HG03280 (cell line): ENCODE measurements at regions not wholly inside any gene's neighbourhood (a gene's known extent, or its start where the extent isn't known, plus 50 kb on each side); places are given as distances from the start of the nearest gene placed in this dataset.

Experiments
- ATAC-seq: cut with Tn5 transposase; IDR thresholded peaks from one replicate; pipeline ENCODE4 v1.9.1; 2021; ENCODE audit warnings: mild to moderate bottlenecking, moderate library complexity; ENCODE audit not compliant: unreplicated experiment

DNA sequence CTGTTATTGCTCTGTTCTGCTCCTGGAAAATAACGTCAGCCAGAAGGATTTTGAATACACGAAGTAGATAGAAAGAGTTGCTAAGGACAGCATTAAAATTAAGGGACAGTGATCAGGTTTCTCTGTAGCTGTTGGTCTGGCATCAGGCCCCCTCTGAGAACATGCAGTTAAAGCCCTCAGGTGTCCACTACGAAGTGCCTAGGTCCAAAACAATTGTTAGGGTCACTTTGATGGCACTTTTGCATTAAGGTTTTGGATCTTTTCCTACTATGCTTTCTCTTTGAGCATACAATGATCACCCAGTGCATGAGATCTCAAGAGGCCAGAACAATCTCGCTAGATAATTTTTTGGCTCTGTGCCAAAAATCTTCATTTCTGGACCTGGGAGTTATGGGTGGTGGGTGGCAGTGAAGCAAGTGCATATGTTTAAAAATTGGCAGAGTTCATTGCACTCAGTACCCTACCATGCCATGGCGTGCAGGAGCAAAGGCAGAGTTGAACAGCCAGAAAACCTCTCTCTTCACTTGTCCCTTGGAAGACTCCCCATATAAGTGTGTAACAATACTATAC, 797.6 kb downstream of the ROBO2 start:
- no peak for ATAC-seq

GRCh38 chr3:77859156-77859555, 819.3 kb downstream of the ROBO2 start:
- no peak for ATAC-seq

DNA sequence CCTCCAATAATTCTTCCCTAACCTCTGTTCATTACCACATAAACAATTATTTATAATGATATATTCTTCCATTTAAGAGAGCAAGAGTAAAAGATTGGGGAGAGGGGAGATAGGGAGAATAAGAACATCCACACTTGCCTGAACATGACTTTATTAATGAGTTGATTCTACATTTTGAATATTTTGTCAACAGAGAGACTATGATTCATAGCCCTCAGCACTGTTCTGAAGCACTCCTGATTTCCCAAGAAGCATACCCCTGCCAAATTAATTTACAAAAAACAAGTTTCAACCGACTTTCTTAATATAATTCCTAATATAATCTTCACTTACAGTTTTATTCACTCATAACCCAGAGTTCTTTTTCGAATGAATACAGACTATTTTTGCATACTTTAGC, 828.8 kb downstream of the ROBO2 start:
- no peak for ATAC-seq

GRCh38 chr3:77869423-77869822, 829.5 kb downstream of the ROBO2 start:
- no peak for ATAC-seq

- no peak for ATAC-seq
These were observed 831.5 kb downstream of the ROBO2 start for GRCh38 chr3:77871436-77871835.

- ATAC-seq: no peak
These were observed 833.7 kb downstream of the ROBO2 start for GRCh38 chr3:77873598-77873997.

- ATAC-seq: no peak
These were observed 845.5 kb downstream of the ROBO2 start for GRCh38 chr3:77885381-77885780.

DNA sequence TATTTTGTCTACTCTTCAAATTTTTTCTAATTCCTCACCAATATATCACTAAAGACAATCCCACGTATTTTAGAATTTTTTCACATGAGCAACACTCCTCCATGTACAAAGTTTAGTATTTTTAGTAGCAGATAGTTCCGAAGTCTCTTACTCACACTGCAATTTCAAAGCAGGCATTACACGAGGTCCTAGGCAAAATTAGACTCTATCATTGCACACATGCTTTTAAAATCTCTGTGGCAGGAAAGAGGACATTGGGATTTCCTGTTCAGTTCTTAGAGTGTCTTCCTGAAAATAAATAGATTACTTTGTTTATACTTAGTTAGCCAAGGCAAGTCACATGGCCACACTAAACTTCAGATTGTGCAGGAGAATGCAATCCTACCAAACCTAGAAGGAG, 847.7 kb downstream of the ROBO2 start:
- no peak for ATAC-seq

DNA sequence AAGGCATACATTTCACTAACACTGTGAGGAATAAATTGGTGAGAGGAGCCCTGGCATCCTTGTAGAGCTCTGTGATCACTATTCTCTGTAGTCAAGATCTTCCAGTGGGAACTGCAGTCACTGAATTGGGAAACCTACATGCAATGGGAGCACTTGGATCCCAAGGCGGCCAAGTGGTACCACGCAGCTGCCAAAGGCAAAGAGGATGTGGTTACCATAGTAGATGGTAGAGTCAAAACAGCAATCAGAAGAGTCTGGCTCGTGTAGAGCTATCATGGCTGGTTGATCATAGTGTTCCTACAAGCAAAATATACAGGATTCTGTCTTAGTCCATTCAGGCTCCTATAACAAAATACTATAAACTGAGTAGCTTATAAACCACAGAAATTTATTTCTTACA, 849.7 kb downstream of the ROBO2 start:
- no peak for ATAC-seq

- no peak for ATAC-seq
These were observed 858.7 kb downstream of the ROBO2 start for GRCh38 chr3:77898621-77899020.

DNA sequence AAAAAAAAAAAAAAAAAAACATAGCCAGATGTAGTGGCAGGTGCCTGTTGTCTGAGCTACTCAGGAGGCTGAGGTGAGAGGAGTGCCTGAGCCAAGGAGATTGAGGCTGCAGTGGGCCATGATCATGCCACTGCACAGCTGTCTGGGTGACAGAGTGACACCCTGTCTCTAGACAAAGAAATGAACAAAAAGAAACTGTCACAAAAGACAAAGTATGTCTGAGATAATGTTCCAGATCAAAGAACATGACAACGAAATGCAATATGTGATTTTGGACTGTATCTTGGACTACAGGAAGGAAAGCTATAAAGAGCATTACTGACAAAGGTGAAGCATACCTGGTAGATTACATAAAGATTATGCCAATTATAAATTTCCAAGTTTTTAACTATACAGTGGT, 862.8 kb downstream of the ROBO2 start:
- no peak for ATAC-seq

DNA sequence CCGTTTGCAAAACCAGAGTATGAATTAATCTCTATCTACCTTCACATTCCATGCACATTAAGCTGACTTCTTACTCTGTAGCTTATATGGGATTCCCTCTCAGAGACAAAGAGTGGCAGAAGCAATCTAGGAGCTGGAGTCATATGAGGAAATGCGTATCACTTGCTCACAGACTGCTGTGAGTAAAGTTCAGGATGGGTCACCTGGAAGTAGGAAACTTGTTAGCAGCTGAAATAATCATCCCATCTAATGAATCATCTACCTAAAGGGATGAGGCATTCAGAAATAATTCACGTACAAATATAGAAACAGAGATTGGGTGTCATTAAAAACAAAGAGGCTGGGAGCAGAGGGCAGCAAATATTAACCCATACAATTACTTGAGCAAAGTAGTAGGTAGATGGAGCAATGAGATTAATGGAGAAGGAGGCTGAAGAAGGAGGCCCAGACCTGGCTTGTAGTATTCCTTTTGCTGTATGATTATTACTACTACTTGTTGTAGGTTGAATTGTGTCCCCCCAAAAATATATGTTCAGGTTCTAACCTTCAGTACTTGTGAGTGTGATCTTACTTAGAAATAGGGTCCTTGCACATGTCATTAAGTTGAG, 866.3 kb downstream of the ROBO2 start:
- ATAC-seq: no peak

- no peak for ATAC-seq
These were observed 873.8 kb downstream of the ROBO2 start for GRCh38 chr3:77913524-77914174.

GRCh38 chr3:77915336-77915735, 875.4 kb downstream of the ROBO2 start:
- no peak for ATAC-seq

DNA sequence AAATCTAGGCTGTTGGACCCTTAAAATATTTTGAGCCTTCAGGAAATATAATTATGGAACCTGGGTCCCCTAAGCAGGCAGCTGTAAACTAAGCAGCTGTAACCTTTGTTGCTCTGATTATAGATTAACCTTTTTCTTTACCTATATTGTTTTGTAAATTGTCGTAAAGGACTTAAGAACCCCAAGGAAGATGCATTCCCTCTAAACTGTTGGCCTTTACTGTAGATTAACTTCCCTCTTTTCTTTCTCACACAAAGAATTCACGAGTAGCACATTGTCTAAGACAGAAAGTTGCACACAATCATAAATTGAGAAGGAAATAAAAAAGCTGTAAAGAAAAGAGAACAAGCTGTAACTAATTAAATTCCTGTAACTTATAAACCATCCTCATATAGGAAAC, 877.3 kb downstream of the ROBO2 start:
- no peak for ATAC-seq

- no peak for ATAC-seq
These were observed 879.3 kb downstream of the ROBO2 start for GRCh38 chr3:77919244-77919643.

GRCh38 chr3:77931255-77932009, 891.5 kb downstream of the ROBO2 start:
- ATAC-seq: no peak

DNA sequence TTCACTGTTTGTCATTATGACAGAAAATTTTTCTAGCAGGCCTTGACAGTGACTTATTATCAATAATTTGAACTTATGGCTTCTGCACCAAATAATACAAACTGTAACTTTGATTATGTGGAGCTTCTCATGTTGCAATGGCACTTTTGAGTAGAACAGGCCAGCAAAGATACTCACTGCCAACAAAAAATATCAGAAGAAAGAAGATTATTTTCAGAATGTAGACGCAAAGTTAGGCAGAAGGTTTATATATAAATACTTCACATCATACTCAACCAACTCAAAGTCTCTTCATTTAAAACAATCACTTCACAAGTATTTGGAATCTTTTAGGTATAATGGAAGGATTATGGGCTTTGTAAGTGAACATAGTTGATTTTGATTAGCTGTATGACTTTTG, 893.0 kb downstream of the ROBO2 start:
- no peak for ATAC-seq

GRCh38 chr3:77933926-77934325, 894.0 kb downstream of the ROBO2 start:
- no peak for ATAC-seq

DNA sequence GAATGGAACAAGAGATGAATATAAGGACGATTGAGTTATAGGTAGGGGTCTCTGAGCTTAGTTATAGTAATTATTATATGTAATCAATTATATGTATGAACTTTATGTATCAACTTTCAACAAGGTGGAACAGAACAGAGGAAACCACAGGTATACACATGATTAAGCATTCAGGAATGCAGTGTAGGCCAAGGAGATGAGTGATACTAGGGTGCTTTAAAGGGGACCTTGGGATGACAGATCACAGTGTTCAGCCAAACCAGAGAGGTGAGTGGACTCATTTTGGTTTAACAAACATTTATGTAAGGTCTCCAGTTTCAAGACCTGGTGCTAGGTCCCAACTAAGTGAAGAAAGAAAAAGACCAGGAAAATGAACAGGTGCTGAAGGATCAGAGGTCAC, 895.5 kb downstream of the ROBO2 start:
- ATAC-seq: no peak

DNA sequence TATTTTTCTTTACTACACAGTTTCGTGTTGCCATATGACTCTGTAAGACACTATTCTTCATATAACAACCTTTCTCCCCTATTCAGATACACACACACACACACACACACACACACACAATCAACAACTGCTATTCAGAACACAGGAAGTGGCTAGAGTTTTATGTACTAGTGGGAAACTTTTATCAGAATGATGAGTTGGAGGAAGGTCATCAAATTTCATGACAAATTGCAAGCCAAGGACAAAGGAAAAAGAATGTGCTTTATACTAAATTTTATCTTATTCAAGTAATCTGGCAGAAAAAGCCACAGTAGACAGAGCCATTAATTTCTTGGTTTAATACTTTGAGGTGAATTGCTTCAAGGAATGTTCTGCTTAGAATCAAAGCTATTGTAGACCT, 899.8 kb downstream of the ROBO2 start:
- ATAC-seq: no peak

DNA sequence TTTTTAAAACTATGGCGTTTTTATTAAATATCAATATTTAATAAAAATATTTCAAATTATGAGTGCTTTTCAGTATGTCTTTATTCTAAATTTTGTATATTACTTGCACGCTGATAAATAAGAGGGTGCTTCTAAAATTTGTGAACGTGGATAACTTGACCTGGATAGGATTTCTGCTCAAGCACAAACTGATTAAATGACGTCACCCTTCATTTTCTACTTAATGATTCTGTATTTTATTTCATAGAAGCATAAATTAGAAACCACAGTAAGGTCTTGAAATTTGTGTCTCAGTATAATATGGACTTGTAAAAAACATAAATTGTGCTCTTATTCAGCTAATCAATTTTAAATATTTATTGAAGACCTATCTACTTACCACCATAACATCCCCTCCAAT, 903.7 kb downstream of the ROBO2 start:
- no peak for ATAC-seq
